HG03378 (cell line): ENCODE measurements at regions not wholly inside any gene's neighbourhood (a gene's known extent, or its start where the extent isn't known, plus 50 kb on each side); places are given as distances from the start of the nearest gene placed in this dataset.
"Not testable (repeated sequence)": the region's sequence is repeated elsewhere in the genome, so short reads cannot be mapped to it uniquely, and the experiment has no call there.

Source experiments
- ATAC-seq: cut with Tn5 transposase; IDR thresholded peaks from one replicate; pipeline ENCODE4 v1.9.1; 2021; ENCODE audit warnings: mild to moderate bottlenecking, moderate library complexity; ENCODE audit not compliant: unreplicated experiment

DNA sequence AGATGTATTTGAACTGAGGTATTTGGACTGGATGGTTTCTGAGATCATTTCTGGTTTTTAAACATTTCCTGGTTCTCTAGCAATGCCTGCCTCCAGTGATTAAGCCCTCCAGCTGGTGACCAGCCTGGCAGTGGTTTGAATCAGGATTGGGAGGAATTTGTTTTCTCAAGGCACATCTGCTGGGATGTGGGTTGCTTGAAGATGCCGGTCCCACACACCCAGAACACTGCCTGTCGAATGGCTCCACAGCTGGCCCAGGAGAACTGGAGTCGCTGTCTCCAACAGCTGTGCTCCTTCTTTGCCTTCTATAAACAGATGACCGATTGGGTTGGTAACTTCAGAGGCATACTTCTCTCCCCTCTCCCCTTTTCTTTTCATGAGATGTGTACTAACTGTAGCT is 258.0 kb upstream of the DDHD1 start:
- ATAC-seq: no peak

GRCh38 chr14:53409969-53410368 is 256.8 kb upstream of the DDHD1 start:
- ATAC-seq: no peak

- no peak for ATAC-seq
These were observed 256.2 kb upstream of the DDHD1 start for GRCh38 chr14:53409289-53409688.

DNA sequence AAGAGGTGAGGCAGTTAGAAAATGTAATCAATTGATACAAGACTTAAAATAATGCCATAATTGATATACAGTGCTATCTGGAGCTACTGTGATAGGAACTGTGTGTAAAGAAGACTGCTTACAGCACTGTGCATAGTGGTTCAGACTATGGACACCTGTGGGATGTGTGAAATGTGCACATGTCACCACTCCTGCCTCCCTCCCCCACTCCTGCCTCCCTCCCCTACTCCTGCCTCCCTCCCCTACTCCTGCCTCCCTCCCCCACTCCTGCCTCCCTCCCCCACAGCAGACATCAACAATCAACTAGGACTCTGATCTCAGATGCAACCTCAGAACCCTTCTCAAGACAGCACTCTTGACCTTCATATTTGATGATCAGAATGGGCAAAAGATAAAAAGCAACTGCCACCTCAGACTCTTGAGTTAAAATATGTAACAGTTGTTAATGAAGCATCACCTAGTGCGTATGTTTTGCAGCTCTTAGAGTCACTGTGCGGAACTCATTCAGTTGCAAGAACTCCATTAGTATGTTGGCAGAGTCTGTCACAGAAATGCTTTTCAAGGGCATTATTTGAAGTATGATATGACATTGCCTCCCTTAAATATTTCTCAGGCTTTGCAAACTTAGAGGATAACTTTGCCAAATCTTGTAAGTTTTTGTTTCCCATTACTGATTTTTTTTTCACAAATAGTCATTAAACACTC is 255.2 kb upstream of the DDHD1 start:
- no peak for ATAC-seq

GRCh38 chr14:53406519-53406918 is 253.4 kb upstream of the DDHD1 start:
- ATAC-seq: no peak

- ATAC-seq: no peak
These were observed 248.5 kb upstream of the DDHD1 start for GRCh38 chr14:53401646-53402045.

DNA sequence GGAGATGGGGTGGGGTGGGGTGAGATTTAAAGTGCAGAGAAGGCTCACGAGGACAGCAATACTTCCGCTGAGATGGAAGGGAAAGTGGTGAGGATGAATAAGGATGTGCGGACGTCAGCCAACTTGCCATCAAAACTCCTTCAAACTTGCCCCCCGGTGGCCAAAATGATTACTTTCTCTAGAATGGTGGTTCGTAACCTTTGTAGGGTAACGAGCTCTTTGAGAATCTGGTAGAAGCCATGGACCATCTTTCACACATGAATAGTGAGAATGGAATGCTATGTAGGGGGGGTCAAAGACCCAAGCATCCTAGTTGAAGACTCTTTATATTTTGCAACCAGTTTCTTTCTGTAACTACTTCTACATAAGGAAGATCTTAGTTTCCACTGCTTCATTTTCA is 245.9 kb upstream of the DDHD1 start:
- ATAC-seq: no peak

DNA sequence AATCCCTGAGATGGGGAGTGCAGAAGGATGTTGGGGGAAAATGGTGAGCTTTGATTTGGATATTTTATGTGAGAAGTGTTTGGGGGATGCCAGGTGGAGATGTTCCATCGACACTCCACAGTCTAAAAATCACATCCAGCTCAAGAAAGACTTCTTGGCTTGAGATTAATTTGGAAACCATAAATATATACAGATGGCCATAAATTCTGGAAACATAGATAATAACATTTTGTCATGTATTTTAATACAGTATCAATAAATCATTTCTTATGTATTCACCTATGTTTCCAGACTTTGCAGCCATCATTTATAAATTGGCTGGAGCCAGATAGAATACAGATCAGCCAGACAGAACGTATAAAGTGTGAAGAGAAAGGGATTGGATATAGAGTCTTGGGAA is 245.5 kb upstream of the DDHD1 start:
- ATAC-seq: no peak

GRCh38 chr14:53395267-53395666 is 242.1 kb upstream of the DDHD1 start:
- not testable (repeated sequence) for ATAC-seq

DNA sequence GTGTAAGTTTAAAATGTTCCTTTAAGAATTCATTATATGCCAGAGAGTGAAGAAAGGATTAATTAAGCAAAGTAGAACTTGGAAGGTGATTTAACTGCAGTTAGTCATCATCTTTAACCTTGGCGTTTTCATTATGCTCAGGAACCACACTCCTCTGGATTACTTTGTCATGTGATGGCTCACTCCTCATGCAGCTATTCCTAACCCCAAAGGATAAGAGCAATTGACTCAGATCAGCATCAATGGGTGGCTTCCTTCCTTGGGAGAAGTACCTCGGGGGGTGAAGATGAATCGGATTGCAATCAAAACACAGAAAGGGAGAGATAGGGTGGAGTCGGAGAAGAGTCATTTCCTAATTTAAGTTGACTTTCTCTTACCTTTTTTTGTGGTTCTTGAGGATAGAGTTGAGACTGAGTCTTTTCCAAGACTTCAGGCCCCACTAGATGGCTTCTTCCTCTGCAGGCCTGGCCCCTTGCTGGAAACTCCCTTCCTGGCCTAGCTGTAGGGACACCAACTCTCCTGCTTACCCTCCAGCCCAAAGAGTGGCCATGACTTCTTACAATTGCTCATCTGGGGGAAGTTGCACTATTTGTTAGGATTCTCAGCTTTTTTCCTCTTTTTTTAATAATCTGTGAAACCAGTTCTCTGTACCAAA is 238.6 kb upstream of the DDHD1 start:
- no peak for ATAC-seq

GRCh38 chr14:53391156-53391555 is 238.0 kb upstream of the DDHD1 start:
- no peak for ATAC-seq

- ATAC-seq: no peak
These were observed 236.9 kb upstream of the DDHD1 start for GRCh38 chr14:53390008-53390407.

- no peak for ATAC-seq
These were observed 236.1 kb upstream of the DDHD1 start for GRCh38 chr14:53389202-53389601.

GRCh38 chr14:53386362-53386761 is 233.2 kb upstream of the DDHD1 start:
- ATAC-seq: no peak

GRCh38 chr14:53384536-53384935 is 231.4 kb upstream of the DDHD1 start:
- no peak for ATAC-seq

- no peak for ATAC-seq
These were observed 230.9 kb upstream of the DDHD1 start for GRCh38 chr14:53384073-53384472.

GRCh38 chr14:53381895-53382294 is 228.8 kb upstream of the DDHD1 start:
- no peak for ATAC-seq

- no peak for ATAC-seq
These were observed 227.7 kb upstream of the DDHD1 start for GRCh38 chr14:53380867-53381225.

- ATAC-seq: no peak
These were observed 227.1 kb upstream of the DDHD1 start for GRCh38 chr14:53380052-53380866.

DNA sequence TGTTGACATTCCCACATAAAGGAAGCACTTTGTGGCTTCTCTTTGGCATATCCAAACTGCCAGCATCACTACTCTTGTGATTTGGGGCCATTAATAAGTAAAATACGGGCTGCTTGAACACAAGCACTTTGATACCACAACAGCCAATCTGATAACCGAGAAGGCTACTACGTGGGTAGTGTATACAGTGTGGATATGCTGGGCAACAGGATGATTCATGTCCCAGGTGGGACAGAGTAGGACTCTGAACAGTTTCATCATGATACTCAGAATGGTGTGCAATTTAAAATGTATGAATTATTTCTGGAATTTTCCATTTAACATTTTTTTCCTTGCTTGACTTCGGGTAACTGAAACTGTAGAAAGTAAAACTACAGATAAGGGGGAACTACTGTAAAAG is 225.0 kb upstream of the DDHD1 start:
- ATAC-seq: no peak

- ATAC-seq: no peak
These were observed 222.9 kb upstream of the DDHD1 start for GRCh38 chr14:53376064-53376463.

GRCh38 chr14:53375599-53375998 is 222.5 kb upstream of the DDHD1 start:
- ATAC-seq: no peak
